HepG2 (cell line): ENCODE measurements at regions not wholly inside any gene's neighbourhood (a gene's known extent, or its start where the extent isn't known, plus 50 kb on each side); places are given as distances from the start of the nearest gene placed in this dataset.

ENCODE experiments used
- RXRA ChIP-seq: sonication (generic); formaldehyde crosslinking; IDR thresholded peaks from 2 replicates; pipeline ENCODE4 v1.5.1; 2020; ENCODE audit warnings: missing genetic modification reagents
- SIX4 ChIP-seq: sonication (generic); formaldehyde crosslinking; IDR thresholded peaks from 2 replicates; pipeline ENCODE4 v1.4.0; 2020; ENCODE audit warnings: missing genetic modification reagents
- SRSF4 ChIP-seq: fragments of 200-400 bp; formaldehyde crosslinking; IDR thresholded peaks from one replicate; pipeline ENCODE4 v1.6.1; 2018; ENCODE audit warnings: mild to moderate bottlenecking, low read depth, low read length, moderate library complexity; ENCODE audit not compliant: poor library complexity, severe bottlenecking
- ZIK1 ChIP-seq: sonication (generic); formaldehyde crosslinking; IDR thresholded peaks from 2 replicates; pipeline ENCODE4 v1.5.0; 2020; ENCODE audit warnings: mild to moderate bottlenecking, low read depth, missing genetic modification reagents, borderline replicate concordance
- ZNF281 ChIP-seq: sonication (generic); formaldehyde crosslinking; IDR thresholded peaks from 2 replicates; pipeline ENCODE4 v1.4.0; 2020; ENCODE audit warnings: missing genetic modification reagents, borderline replicate concordance
- ZNF484 ChIP-seq: sonication (generic); formaldehyde crosslinking; IDR thresholded peaks from 2 replicates; pipeline ENCODE4 v1.5.1; 2020; ENCODE audit warnings: mild to moderate bottlenecking, low read depth, missing genetic modification reagents, borderline replicate concordance
- TF ChIP-seq, protein P1 (sequence below): sonication (generic); formaldehyde crosslinking; IDR thresholded peaks from 2 replicates; pipeline ENCODE4 v1.4.0; 2020; ENCODE audit warnings: missing genetic modification reagents

DNA sequence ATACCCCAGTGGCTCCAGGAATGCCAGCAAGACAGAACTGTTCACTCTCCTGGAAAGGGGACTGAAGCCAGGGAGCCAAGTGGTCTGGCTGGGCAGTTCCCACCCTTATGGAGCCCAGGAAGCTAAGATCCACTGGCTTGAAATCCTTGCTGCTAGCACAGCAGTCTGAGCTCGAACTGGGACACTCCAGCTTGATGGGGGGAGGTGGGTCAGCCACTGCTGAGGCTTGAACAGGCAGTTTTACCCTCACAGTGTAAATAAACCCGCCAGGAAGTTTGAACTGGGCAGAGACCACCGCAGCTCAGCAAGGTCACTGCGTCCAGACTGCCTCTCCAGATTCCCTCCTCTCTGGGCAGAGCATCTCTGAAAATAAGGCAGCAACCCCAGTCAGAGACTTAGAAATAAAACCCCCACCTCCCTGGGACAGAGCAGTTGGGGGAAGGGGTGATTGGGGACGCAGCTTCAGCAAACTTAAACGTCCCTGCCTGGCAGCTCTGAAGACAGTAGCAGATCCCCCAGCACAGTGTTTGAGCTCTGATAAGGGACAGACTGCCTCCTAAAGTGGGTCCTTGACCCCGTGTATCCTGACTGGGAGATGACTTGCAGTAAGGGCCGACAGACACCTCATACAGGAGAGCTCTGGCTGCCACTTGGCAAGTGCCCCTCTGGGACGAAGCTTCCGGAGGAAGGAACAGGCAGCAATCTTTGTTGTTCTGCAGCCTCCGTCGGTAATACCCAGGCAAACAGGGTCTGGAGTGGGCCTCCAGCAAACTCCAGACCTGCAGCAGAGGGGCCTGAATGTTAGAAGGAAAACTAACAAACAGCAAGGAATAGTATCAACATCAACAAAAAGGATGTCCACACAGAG lies 568.4 kb downstream of the PLA2G4A start (continued):
- TF ChIP-seq ZNF281 (CRISPR knock-in tag) (peak; percentile 73; the same call in 1 of the 2 replicates), SRSF4 (no peak), ZNF484 (CRISPR knock-in tag) (no peak), SIX4 (CRISPR knock-in tag) (no peak), RXRA (no peak), ZIK1 (CRISPR knock-in tag) (no peak)
- TF ChIP-seq, protein P1, sequence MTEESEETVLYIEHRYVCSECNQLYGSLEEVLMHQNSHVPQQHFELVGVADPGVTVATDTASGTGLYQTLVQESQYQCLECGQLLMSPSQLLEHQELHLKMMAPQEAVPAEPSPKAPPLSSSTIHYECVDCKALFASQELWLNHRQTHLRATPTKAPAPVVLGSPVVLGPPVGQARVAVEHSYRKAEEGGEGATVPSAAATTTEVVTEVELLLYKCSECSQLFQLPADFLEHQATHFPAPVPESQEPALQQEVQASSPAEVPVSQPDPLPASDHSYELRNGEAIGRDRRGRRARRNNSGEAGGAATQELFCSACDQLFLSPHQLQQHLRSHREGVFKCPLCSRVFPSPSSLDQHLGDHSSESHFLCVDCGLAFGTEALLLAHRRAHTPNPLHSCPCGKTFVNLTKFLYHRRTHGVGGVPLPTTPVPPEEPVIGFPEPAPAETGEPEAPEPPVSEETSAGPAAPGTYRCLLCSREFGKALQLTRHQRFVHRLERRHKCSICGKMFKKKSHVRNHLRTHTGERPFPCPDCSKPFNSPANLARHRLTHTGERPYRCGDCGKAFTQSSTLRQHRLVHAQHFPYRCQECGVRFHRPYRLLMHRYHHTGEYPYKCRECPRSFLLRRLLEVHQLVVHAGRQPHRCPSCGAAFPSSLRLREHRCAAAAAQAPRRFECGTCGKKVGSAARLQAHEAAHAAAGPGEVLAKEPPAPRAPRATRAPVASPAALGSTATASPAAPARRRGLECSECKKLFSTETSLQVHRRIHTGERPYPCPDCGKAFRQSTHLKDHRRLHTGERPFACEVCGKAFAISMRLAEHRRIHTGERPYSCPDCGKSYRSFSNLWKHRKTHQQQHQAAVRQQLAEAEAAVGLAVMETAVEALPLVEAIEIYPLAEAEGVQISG (CRISPR knock-in tag) = 0 out of 2 replicates have a peak, but pooled peaks have one; percentile 6
